ENCODE measurements at regions not wholly inside any gene's neighbourhood (a gene's known extent, or its start where the extent isn't known, plus 50 kb on each side); places are given as distances from the start of the nearest gene placed in this dataset.
"Not testable (repeated sequence)": the region's sequence is repeated elsewhere in the genome, so short reads cannot be mapped to it uniquely, and the experiment has no call there.

DNA sequence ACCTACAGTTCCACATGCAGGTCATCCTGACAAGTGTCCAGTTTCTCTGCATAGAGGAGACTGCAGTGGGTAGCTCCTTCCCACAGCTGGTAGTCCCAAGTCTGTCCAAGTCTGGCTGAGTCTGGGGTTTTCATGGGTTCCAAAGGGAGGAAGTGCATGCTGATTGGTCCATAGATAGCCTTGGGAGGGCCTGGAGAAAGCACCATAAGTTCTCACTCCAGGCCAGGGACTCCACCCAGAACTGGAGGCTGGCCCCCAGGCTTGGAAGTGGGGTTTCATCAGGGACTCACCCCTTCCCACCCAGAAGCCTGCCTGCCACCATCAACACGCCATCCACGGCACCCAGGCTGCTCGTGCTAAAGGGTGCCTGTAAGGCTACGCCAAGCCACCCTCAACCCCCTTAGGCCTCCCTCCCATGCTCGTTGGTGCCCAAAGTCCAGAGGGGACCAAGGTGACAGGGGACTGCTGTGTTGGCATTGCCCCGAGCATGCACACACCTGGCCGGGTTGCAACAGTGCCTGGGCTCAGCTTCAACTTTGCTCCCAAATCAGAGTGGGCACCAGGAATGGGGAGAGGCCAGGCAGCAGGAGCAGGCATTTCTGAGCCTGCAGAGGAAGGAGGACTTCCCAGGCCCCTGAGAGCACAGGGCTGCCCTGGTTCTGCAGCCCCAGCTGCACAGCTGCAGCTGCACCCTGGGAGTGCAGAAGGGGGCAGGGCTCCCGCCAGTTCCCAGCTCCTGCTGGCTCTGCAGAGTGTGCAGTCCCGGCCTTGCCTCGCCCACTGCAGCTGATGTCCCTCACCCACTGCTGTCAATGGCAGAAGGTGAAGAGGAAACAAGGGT lies 116.5 kb upstream of the MAP2 start:
- no peak overlapping the region for H3K4me3 ChIP-seq (ENCODE audit: low read depth, low read length)

GRCh38 chr2:209308415-209308814 lies 115.4 kb upstream of the MAP2 start:
- no peak for TF ChIP-seq CTCF (conservative IDR thresholded peaks at IDR 0.05; ENCODE audit: low read depth, low read length)
- no peak for DNase-seq (ENCODE audit: low read depth)
- no peak overlapping the region for H3K4me3 ChIP-seq (ENCODE audit: low read depth, low read length)

More for the DNA sequence above, 116.5 kb upstream of the MAP2 start:
- no peak for DNase-seq (ENCODE audit: low read depth)
- TF ChIP-seq CTCF (conservative IDR thresholded peaks at IDR 0.05; ENCODE audit: low read depth, low read length), result no peak

DNA sequence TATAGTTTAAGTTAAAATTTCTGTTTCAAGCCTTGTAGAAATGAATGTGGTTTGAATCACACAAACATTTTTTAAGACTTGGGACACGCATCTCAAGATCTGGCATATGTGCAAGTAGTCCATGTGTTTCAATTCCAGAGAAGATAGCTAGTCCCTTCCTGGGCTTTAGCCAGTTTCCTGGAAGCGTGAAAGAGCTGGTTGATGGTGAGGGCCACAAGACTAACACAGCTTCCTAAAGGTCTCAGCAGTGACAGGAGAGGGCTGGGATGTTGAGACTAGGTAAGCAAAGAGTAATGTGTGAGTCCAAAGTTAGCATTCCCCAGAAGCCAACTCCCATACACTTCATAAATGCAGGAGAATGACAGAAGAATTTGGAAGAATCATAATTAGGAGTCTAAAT lies 111.9 kb upstream of the MAP2 start:
- H3K4me3 ChIP-seq (ENCODE audit: low read depth, low read length), result no peak overlapping the region
- no peak for TF ChIP-seq CTCF (conservative IDR thresholded peaks at IDR 0.05; ENCODE audit: low read depth, low read length)
- no peak for DNase-seq (ENCODE audit: low read depth)

GRCh38 chr2:209312450-209312849 lies 111.4 kb upstream of the MAP2 start:
- H3K4me3 ChIP-seq (ENCODE audit: low read depth, low read length); DNase-seq (ENCODE audit: low read depth): not testable (repeated sequence)

DNA sequence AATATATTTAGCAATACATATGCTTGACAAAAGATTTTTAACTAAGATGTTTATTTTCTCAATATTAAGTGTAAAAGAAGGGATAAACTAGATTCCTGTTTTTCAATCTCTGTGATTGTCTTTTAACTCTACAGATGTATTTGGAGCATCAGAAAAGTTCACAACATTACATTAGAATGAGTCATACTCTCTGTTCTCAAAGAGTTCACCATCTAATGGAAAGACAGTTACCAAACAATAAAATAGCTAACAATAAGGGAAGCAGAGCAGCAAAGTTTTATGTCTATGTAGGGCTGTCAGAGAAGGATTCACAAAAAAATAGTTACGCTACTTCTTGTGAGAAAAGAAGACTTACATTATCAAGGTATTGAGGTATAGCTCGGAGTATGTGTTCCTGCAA lies 109.2 kb upstream of the MAP2 start:
- DNase-seq (ENCODE audit: low read depth), result no peak
- no peak for TF ChIP-seq CTCF (conservative IDR thresholded peaks at IDR 0.05; ENCODE audit: low read depth, low read length)
- H3K4me3 ChIP-seq (ENCODE audit: low read depth, low read length), result no peak overlapping the region

DNA sequence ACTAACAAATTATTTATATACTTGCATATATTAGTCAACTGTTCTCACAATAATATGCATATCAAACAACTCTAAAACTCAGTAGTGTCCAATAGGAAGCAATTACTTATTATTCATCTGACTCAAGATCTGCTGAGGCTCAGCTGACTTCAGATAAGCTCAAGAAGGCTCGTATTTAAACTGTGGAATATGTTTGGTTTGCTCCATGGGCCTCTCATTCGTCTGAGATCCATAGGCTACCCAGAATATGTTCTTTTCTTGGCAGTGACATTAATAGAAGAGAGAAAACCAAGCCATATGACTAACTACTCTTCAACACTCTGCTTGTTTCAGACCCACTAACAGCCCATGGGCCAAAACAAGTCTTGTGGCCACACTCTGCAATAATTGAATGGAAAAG lies 107.7 kb upstream of the MAP2 start:
- no peak overlapping the region for H3K4me3 ChIP-seq (ENCODE audit: low read depth, low read length)
- no peak for TF ChIP-seq CTCF (conservative IDR thresholded peaks at IDR 0.05; ENCODE audit: low read depth, low read length)
- no peak for DNase-seq (ENCODE audit: low read depth)

GRCh38 chr2:209321076-209321475 lies 102.8 kb upstream of the MAP2 start:
- H3K4me3 ChIP-seq (ENCODE audit: low read depth, low read length), result no peak overlapping the region
- peak; percentile 62 for DNase-seq (ENCODE audit: low read depth)
- TF ChIP-seq CTCF (conservative IDR thresholded peaks at IDR 0.05; ENCODE audit: low read depth, low read length), result no peak
